Limb (tissue), 2 donors: ENCODE measurements at regions not wholly inside any gene's neighbourhood (a gene's known extent, or its start where the extent isn't known, plus 50 kb on each side); places are given as distances from the start of the nearest gene placed in this dataset.

ENCODE experiments used
- DNase-seq, 2 donors: peaks; one replicate each; pipeline ENCODE4 v3.0.0-alpha.2; 2016; ENCODE audit errors: extremely low spot score in 2 of 2

- no peak for DNase-seq
These were observed 85.6 kb downstream of the SNAPC1 start for GRCh38 chr14:61847861-61848260.

DNA sequence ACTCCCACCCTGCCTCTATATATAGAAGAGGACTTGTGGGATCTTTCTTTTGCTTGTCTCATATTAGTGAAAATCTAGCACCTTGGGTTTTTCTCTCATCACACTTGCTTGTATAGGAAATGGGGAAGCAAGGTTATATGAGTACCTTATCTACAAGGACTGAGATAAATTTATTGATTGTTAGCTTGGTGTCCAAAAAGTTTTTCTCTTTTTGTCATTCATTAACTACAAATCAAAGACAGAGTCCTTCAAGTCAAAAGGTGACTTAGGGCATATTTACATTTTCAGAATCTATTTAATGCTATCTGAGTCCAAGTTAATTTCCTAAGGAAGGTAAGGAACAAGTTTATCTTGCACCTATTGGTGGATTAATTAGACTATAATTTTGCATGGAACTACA is 92.7 kb downstream of the SNAPC1 start:
- DNase-seq, result no peak

- DNase-seq, result no peak
These were observed 98.2 kb downstream of the SNAPC1 start for GRCh38 chr14:61860294-61860918.

DNA sequence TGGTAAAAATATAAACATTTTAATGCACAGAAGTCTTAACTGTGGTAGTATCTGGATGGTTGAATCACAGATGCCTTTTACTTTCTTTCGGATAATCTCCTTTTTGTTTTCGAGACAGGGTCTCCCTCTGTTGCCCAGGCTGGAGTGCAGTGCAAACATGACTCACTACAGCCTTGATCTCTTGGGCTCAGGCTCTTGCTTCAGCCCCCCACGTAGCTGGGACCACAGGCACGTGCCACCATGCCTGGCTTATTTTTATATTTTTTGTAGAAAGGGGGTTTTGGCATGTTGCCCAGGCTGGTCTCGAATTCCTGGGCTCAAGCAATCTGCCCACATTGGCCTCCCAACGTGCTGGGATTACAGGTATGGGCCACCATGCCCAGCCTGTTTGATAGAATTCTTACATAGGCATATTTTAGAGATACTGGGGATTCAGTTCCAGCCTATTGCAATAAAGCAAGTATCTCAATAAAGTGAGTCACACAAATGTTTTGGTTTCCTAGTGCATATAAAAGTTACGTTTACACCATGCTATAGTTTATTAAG is 99.2 kb downstream of the SNAPC1 start:
- DNase-seq, result no peak

- no peak for DNase-seq
These were observed 102.2 kb downstream of the SNAPC1 start for GRCh38 chr14:61864329-61864898.

- DNase-seq, result no peak
These were observed 105.0 kb downstream of the SNAPC1 start for GRCh38 chr14:61866932-61867920.

DNA sequence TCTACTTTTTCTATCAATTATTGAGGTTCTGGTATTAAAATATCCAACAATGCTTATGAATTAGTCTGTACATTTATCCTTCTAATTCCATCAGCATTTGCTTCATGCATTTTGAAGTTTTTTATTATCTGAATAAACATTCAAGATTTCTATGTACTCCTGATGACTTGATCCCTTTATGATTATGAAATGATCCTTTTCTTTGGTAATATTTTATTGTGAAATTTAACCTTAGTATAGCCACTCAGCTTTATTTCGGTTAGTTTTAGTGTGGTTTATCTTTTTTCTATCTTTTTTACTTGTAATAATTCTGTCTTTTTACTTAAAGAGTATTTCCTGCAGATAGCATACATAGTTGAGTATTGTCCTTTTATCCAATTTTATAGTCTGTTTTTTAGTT is 106.6 kb downstream of the SNAPC1 start:
- no peak for DNase-seq

DNA sequence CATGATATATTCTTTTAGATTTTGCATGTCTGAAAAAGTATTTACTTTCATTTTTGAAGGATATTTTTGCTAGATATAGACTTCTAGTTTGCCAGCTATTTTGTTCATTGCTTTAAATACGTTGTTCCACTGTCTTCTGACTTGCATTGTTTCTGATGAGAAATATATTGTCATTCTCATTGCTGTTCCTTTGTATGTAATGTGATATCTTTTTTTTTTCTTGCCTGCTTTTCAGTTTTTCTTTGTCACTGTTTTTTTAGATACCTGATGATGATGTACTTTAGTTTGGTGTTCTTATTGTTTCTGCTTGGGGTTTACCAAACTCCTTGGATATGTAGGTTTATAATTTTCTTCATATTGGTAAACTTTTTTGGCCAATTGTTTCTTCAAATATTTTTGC is 107.9 kb downstream of the SNAPC1 start:
- no peak for DNase-seq

DNA sequence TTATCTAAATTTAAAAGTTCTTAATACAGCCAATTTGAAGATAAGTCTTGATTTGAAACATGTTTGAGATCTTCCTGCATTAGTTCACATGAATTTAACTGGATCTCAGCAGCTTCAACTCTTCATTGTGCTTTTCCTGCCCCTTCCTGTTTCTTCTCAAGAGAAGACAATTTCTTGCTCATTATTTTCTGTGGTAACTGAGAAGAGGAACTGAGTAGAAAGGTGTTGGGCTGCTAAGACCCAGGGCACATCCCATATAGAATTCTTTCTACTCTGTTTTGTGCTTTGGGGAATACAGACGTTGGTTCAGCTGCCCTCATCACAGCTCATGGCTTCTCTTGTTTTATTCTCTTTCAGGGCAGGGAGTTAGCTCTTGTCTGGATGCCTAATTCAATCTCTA is 110.2 kb downstream of the SNAPC1 start:
- DNase-seq, result no peak

GRCh38 chr14:61875483-61875882 is 113.3 kb downstream of the SNAPC1 start:
- DNase-seq, result no peak

GRCh38 chr14:61876362-61877034 is 114.3 kb downstream of the SNAPC1 start:
- DNase-seq, result no peak

GRCh38 chr14:61877035-61877390 is 114.8 kb downstream of the SNAPC1 start:
- DNase-seq, result no peak

- no peak for DNase-seq
These were observed 115.5 kb downstream of the SNAPC1 start for GRCh38 chr14:61877768-61878167.

DNA sequence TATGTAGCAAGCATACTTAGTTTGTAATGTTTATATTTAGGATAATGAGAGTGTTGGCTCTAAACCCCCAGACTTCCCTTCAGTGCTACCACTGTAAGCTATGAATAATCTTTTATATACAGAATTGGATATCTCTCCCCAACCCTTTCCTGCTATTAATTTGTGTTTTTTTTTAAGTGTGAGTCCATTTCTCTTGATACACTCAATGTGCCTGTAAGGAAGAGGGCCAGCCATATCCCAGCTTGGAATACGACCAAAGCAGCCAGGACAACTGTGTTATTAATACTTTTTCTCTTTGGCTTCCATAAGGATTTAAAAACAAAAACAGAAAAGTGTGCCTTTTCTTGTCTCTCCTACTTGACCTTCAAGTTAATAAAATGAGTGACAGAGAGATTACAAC is 116.7 kb downstream of the SNAPC1 start:
- DNase-seq, result no peak

DNA sequence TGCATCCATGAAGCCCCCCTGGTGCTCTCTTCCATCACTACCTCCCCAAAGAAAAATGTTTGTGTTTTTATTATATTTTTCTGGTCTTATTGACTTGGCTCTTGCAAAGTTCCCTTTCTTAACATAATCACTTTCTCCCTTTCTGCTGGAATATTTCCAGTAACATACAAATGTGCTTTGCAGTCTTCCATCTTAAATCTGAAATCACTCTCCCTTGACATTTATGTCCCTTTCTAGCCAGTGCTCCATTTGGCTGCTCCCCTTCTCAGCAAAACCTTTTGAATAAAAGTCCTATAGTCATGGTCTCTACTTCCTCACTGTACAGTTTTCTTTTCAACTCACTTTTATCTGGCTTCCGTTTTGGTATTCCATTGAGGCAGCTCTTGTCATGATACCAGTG is 118.8 kb downstream of the SNAPC1 start:
- DNase-seq, result no peak

- DNase-seq, result no peak
These were observed 122.5 kb downstream of the SNAPC1 start for GRCh38 chr14:61884711-61885110.

GRCh38 chr14:61885203-61885961 is 123.2 kb downstream of the SNAPC1 start:
- DNase-seq, result no peak

GRCh38 chr14:61887628-61888027 is 125.4 kb downstream of the SNAPC1 start:
- no peak for DNase-seq

DNA sequence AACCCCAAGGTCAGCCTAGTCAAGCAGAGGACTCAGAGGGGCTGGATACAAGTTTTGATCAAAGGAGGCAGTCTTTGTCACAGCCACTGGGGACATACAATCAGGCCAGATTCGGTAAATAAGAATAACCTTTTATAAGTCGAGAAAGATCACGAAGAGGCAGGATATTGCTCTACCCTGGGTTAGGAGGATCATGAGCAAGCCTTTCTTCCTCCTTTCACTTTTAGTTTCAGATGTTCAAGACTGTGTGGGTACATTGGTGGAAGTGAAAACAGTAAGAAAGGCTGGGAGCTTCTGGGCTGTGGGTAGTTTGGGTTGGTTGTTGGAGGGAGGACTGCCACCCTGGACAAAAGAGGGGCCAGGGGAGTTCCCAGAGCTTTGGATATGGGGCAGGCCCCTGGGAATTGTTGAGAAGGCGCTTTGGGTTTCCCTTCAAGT is 127.7 kb downstream of the SNAPC1 start:
- DNase-seq, result no peak

- DNase-seq, result no peak
These were observed 128.9 kb downstream of the SNAPC1 start for GRCh38 chr14:61891170-61891569.

DNA sequence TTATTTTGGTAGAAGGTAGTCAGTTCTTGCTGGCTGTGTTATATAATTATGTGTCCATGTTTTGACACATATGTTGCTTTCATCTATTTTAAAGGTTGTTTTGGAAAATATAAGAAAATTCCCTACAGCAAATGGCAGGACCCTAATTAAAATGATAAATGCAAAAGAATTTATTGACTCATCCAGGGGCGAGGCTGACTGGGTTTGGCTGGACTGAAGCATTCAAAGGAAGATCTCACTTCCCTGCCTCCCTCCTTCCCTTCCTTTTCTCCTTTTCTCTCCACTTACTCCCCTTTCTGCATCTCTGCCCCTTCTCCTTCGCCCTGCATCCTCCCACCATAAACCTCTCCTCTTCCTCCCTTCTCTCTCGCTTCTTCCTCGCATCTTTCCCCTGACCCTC is 129.6 kb downstream of the SNAPC1 start:
- no peak for DNase-seq
